ENCODE measurements at regions not wholly inside any gene's neighbourhood (a gene's known extent, or its start where the extent isn't known, plus 50 kb on each side); places are given as distances from the start of the nearest gene placed in this dataset.

DNA sequence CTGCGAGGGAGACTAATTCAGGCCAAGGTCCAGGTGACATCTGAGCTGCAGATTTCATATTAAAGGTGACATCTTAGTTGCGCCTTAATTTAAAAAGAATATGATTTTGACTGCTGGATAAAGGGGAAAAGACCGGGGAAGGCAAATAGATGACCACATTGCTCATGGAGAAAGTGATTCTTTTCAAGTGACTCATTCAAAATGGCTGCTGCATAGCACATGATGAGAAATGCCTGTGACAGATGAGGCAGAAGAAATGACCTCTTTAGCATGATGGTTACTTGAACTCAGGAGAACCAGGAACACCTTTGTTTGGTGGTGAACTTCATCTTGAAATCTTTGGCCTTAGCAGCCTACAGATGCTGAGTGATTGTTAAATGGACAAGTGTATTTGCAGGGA lies 385.8 kb upstream of the TRIB2 start:
- TF ChIP-seq, protein P1, sequence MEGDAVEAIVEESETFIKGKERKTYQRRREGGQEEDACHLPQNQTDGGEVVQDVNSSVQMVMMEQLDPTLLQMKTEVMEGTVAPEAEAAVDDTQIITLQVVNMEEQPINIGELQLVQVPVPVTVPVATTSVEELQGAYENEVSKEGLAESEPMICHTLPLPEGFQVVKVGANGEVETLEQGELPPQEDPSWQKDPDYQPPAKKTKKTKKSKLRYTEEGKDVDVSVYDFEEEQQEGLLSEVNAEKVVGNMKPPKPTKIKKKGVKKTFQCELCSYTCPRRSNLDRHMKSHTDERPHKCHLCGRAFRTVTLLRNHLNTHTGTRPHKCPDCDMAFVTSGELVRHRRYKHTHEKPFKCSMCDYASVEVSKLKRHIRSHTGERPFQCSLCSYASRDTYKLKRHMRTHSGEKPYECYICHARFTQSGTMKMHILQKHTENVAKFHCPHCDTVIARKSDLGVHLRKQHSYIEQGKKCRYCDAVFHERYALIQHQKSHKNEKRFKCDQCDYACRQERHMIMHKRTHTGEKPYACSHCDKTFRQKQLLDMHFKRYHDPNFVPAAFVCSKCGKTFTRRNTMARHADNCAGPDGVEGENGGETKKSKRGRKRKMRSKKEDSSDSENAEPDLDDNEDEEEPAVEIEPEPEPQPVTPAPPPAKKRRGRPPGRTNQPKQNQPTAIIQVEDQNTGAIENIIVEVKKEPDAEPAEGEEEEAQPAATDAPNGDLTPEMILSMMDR (conservative IDR thresholded peaks at IDR 0.05; ENCODE audit: low read length), result no peak
- TF ChIP-seq EZH2phosphoT487 (IDR thresholded peaks at IDR 0.05; ENCODE audit: borderline replicate concordance, low read depth, low read length), result no peak
